K562 (cell line): ENCODE measurements at regions not wholly inside any gene's neighbourhood (a gene's known extent, or its start where the extent isn't known, plus 50 kb on each side); places are given as distances from the start of the nearest gene placed in this dataset.

Source experiments
- ATAC-seq: fragments of 200-7000 bp; cut with Tn5 transposase; 3 replicates; pipeline ENCODE4 v1.9.1; 2020; ENCODE audit warnings: moderate library complexity
- BruUV-seq: library from RNA; stranded (reverse); fragments of 400-500 nt; replicated peaks from 2 replicates; lab custom pipeline; 2021; lab: Mats Ljungman, UMichigan
- CTCF ChIA-PET: fragments of 300-600 bp; formaldehyde crosslinking; extraction: SDS; loops from one replicate; lab custom pipeline; 2021; ENCODE audit warnings: low intra/inter-chr PET ratio; lab: Yijun Ruan, JAX
- POLR2A ChIA-PET: fragments of 300-600, 350-650 bp; sonication (Branson Sonifier 250); formaldehyde crosslinking; extraction: SDS; loops from one replicate; lab custom pipeline; 2021; ENCODE audit warnings: antibody characterized with exemption, inconsistent platforms; lab: Yijun Ruan, JAX
- DNase-seq, 4 experiments: peaks; one replicate each; pipeline versions ENCODE4 v3.0.0 to v3.0.0-alpha.2; 2011 to 2018; ENCODE audit warnings: low spot score in 3 of 4, mixed read lengths in 3 of 4; ENCODE audit errors: extremely low read depth in 1 of 4
- FAIRE-seq: peaks from 2 replicates; lab custom pipeline; 2011; peaks lifted over from hg19 to GRCh38; lab: Jason Lieb, UNC
- H2AFZ ChIP-seq: 2 replicates; pipeline ENCODE4 v1.6.0; 2011; ENCODE audit warnings: low read depth, low read length, control low read depth, inconsistent platforms
- H3K27ac ChIP-seq: fragments of 200-600 bp; 3 replicates; pipeline ENCODE4 v1.8.0; 2011; ENCODE audit warnings: low read depth, mild to moderate bottlenecking, control low read depth, inconsistent platforms, low read length, moderate library complexity, mixed read lengths; ENCODE audit errors: extremely low read depth
- H3K27me3 ChIP-seq, 2 experiments: fragments of 300-600 bp in 1 of 2; 2 replicates in 1 of 2; 3 replicates in 1 of 2; pipeline versions ENCODE4 v1.6.0 to v1.8.0; 2011; ENCODE audit warnings: inconsistent platforms in 2 of 2, low read length in 2 of 2, mild to moderate bottlenecking in 1 of 2, mixed read lengths in 1 of 2, moderate library complexity in 1 of 2; ENCODE audit not compliant: control insufficient read depth in 2 of 2, insufficient read depth in 2 of 2
- H3K36me3 ChIP-seq: fragments of 300-600 bp; 3 replicates; pipeline ENCODE4 v1.8.0; 2011; ENCODE audit warnings: mild to moderate bottlenecking, low read length, inconsistent platforms; ENCODE audit not compliant: control insufficient read depth, insufficient read depth
- H3K4me1 ChIP-seq, 2 experiments: fragments of 200-600 bp in 1 of 2; replicated peaks in 1 of 2; 2 replicates in 1 of 2; 3 replicates in 1 of 2; pipeline versions ENCODE4 v1.5.1 to v1.8.0; 2011; ENCODE audit warnings: inconsistent platforms in 2 of 2, low read length in 2 of 2, mild to moderate bottlenecking in 1 of 2, mixed read lengths in 1 of 2, moderate library complexity in 1 of 2; ENCODE audit not compliant: control insufficient read depth in 2 of 2, insufficient read depth in 2 of 2
- H3K4me2 ChIP-seq: 2 replicates; pipeline ENCODE4 v1.6.1; 2011; ENCODE audit warnings: low read length, control low read depth, inconsistent platforms, mixed read lengths; ENCODE audit not compliant: insufficient read depth
- H3K4me3 ChIP-seq: fragments of 200-600 bp; sonication (generic), shearing (Covaris generic); 2 replicates; pipeline ENCODE4 v1.5.1; 2016; ENCODE audit warnings: control low read depth, inconsistent platforms
- H3K79me2 ChIP-seq: fragments of 200-600 bp; 3 replicates; pipeline ENCODE4 v1.8.0; 2011; ENCODE audit warnings: low read length, inconsistent platforms; ENCODE audit not compliant: control insufficient read depth, insufficient read depth
- H3K9ac ChIP-seq, 2 experiments: 2 replicates each; pipeline versions ENCODE4 v1.6.0 to v1.6.1; 2011; ENCODE audit warnings: low read depth in 2 of 2, low read length in 2 of 2, control low read depth in 1 of 2, inconsistent platforms in 1 of 2, mild to moderate bottlenecking in 1 of 2, mixed read lengths in 1 of 2; ENCODE audit not compliant: insufficient read depth in 1 of 2
- H3K9me1 ChIP-seq: one replicate; pipeline ENCODE4 v1.6.0; 2011; ENCODE audit warnings: inconsistent platforms, mild to moderate bottlenecking, low read length, moderate library complexity; ENCODE audit not compliant: control insufficient read depth, insufficient read depth
- H3K9me3 ChIP-seq: replicated peaks from 2 replicates; pipeline ENCODE4 v1.5.1; 2011; ENCODE audit warnings: low read depth, low read length, inconsistent platforms; ENCODE audit not compliant: control insufficient read depth, insufficient read depth
- H4K20me1 ChIP-seq: replicated peaks from 2 replicates; pipeline ENCODE4 v1.6.1; 2011; ENCODE audit warnings: low read length, inconsistent platforms, mixed read lengths; ENCODE audit not compliant: control insufficient read depth, insufficient read depth
- MLX ChIP-seq, 2 experiments: fragments of 450-650 bp in 1 of 2; sonication (generic) in 1 of 2; formaldehyde crosslinking; conservative IDR thresholded peaks; 2 replicates each; pipeline versions ENCODE4 v1.4.0 to v1.8.1; 2020 to 2022; ENCODE audit warnings: mild to moderate bottlenecking in 1 of 2, missing genetic modification reagents in 1 of 2
- PRPF4 ChIP-seq: fragments of 200-400 bp; formaldehyde crosslinking; IDR thresholded peaks from one replicate; pipeline ENCODE4 v1.6.1; 2017; ENCODE audit warnings: low read length, low read depth, mild to moderate bottlenecking; ENCODE audit not compliant: insufficient read depth, poor library complexity, severe bottlenecking
- SIN3A ChIP-seq, 2 experiments: fragments of 150-350 bp in 1 of 2; IDR thresholded peaks; 2 replicates each; pipeline ENCODE4 v1.6.1; 2011 to 2016; ENCODE audit warnings: borderline replicate concordance in 2 of 2, low read depth in 2 of 2, low read length in 2 of 2, mild to moderate bottlenecking in 2 of 2, moderate library complexity in 2 of 2; ENCODE audit not compliant: control insufficient read depth in 1 of 2
- XRCC3 ChIP-seq: fragments of 450-650 bp; IDR thresholded peaks from 2 replicates; pipeline ENCODE4 v1.6.1; 2017; ENCODE audit warnings: mild to moderate bottlenecking, moderate library complexity
- ZFP36 ChIP-seq: fragments of 150-350 bp; IDR thresholded peaks from 2 replicates; pipeline ENCODE4 v1.6.1; 2018; ENCODE audit warnings: low read length, low read depth; ENCODE audit not compliant: partially characterized antibody
- ZFPM2 ChIP-seq: fragments of 250-450 bp; sonication (Bioruptor Pico); IDR thresholded peaks from 2 replicates; pipeline ENCODE4 v1.5.1; 2022; ENCODE audit warnings: mild to moderate bottlenecking
- ZNF449 ChIP-seq: fragments of 250-450 bp; sonication (Bioruptor Pico); IDR thresholded peaks from 2 replicates; pipeline ENCODE4 v1.8.0; 2022; ENCODE audit warnings: moderate library complexity, mild to moderate bottlenecking, inconsistent platforms
- ZNF511 ChIP-seq: sonication (generic); formaldehyde crosslinking; IDR thresholded peaks from 2 replicates; pipeline ENCODE4 v1.8.0; 2022; ENCODE audit warnings: mild to moderate bottlenecking, missing genetic modification reagents
- WGBS: fragments of 100-300 bp; shearing (Covaris generic); methylation state at CpG from one replicate; pipeline ENCODE4 v1.1.6; 2016; ENCODE audit warnings: low coverage, mixed read lengths; ENCODE audit not compliant: insufficient coverage; ENCODE audit errors: missing lambda C conversion rate; 5-methylcytosine and 5-hydroxymethylcytosine counted together
- in situ Hi-C: fragments of 300-500 bp; cut with MboI; formaldehyde crosslinking; loops from 4 replicates; pipeline ENCODE4 v1.15.0; 2018; ENCODE audit warnings: inconsistent platforms, mixed read lengths
- intact Hi-C: fragments of 100-400 bp; cut with micrococcal nuclease; formaldehyde crosslinking; loops from 2 replicates; pipeline ENCODE4 v1.14.2; 2022
- TF ChIP-seq, protein P1 (sequence below): sonication (generic); formaldehyde crosslinking; IDR thresholded peaks from 2 replicates; pipeline ENCODE4 v1.8.0; 2022; ENCODE audit warnings: missing genetic modification reagents, mild to moderate bottlenecking, borderline replicate concordance

- H3K4me1 ChIP-seq: no peaks in the 10 kb centered on the region
- no peaks in the 10 kb centered on the region for H3K27me3 ChIP-seq
- H3K27ac ChIP-seq: no peak overlapping the region
- no peak for FAIRE-seq
- H3K4me2 ChIP-seq: no peak overlapping the region
- ChIA-PET CTCF (no interaction called here), POLR2A (no interaction called here)
- no peaks in the 10 kb centered on the region for H3K9me3 ChIP-seq
- intact Hi-C loops (no loop called here), in situ Hi-C loops (no loop called here)
- TF ChIP-seq SIN3A (IDR thresholded peaks at IDR 0.05; ENCODE audit: borderline replicate concordance in 2 of 2, control insufficient read depth in 1 of 2, low read depth in 2 of 2, low read length in 2 of 2) (no peak), ZFPM2 (CRISPR knock-in tag) (no peak), PRPF4 (no peak), ZNF511 (CRISPR knock-in tag) (no peak), ZFP36 (no peak), ZNF449 (no peak), XRCC3 (no peak), MLX (CRISPR knock-in tag; conservative IDR thresholded peaks at IDR 0.05) (no peak)
- TF ChIP-seq, protein P1, sequence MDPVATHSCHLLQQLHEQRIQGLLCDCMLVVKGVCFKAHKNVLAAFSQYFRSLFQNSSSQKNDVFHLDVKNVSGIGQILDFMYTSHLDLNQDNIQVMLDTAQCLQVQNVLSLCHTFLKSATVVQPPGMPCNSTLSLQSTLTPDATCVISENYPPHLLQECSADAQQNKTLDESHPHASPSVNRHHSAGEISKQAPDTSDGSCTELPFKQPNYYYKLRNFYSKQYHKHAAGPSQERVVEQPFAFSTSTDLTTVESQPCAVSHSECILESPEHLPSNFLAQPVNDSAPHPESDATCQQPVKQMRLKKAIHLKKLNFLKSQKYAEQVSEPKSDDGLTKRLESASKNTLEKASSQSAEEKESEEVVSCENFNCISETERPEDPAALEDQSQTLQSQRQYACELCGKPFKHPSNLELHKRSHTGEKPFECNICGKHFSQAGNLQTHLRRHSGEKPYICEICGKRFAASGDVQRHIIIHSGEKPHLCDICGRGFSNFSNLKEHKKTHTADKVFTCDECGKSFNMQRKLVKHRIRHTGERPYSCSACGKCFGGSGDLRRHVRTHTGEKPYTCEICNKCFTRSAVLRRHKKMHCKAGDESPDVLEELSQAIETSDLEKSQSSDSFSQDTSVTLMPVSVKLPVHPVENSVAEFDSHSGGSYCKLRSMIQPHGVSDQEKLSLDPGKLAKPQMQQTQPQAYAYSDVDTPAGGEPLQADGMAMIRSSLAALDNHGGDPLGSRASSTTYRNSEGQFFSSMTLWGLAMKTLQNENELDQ (CRISPR knock-in tag): no peak
- no peak for ATAC-seq
- no peaks in the 10 kb centered on the region for H3K79me2 ChIP-seq
- no peaks in the 10 kb centered on the region for H4K20me1 ChIP-seq
- H2AFZ ChIP-seq: no peak overlapping the region
- H3K9me1 ChIP-seq: no peaks in the 10 kb centered on the region
- DNase-seq: no peak
- H3K36me3 ChIP-seq: no peaks in the 10 kb centered on the region
- H3K9ac ChIP-seq: no peak overlapping the region
- no TSS peak for BruUV-seq
- whole genome bisulfite sequencing: 0% methylated on average over 2 of the region's 2 CpGs
- no peak overlapping the region for H3K4me3 ChIP-seq
These were observed 650.9 kb downstream of the TOX3 start for GRCh38 chr16:51896013-51896412.
